HG03442 (cell line): ENCODE measurements at regions not wholly inside any gene's neighbourhood (a gene's known extent, or its start where the extent isn't known, plus 50 kb on each side); places are given as distances from the start of the nearest gene placed in this dataset.
"Not testable (repeated sequence)": the region's sequence is repeated elsewhere in the genome, so short reads cannot be mapped to it uniquely, and the experiment has no call there.

ENCODE experiments used
- ATAC-seq: cut with Tn5 transposase; IDR thresholded peaks from one replicate; pipeline ENCODE4 v1.9.1; 2021; ENCODE audit warnings: mild to moderate bottlenecking, moderate library complexity; ENCODE audit not compliant: unreplicated experiment

- no peak for ATAC-seq
Measured at GRCh38 chr13:30816736-30817135, 81.4 kb downstream of the ALOX5AP start.

GRCh38 chr13:30818323-30818960 is 83.1 kb downstream of the ALOX5AP start:
- ATAC-seq, result no peak

- no peak for ATAC-seq
Measured at GRCh38 chr13:30819136-30819888, 84.0 kb downstream of the ALOX5AP start.

- no peak for ATAC-seq
Measured at GRCh38 chr13:30821421-30821820, 84.7 kb upstream of the MEDAG start.

- no peak for ATAC-seq
Measured at GRCh38 chr13:30824651-30825050, 81.4 kb upstream of the MEDAG start.

- no peak for ATAC-seq
Measured at GRCh38 chr13:30826911-30827577, 79.0 kb upstream of the MEDAG start.

- ATAC-seq, result no peak
Measured at GRCh38 chr13:30827578-30827925, 78.5 kb upstream of the MEDAG start.

- no peak for ATAC-seq
Measured at GRCh38 chr13:30829145-30829832, 76.8 kb upstream of the MEDAG start.

GRCh38 chr13:30829833-30830637 is 76.0 kb upstream of the MEDAG start:
- ATAC-seq, result no peak

GRCh38 chr13:30830638-30830965 is 75.5 kb upstream of the MEDAG start:
- ATAC-seq, result no peak

- no peak for ATAC-seq
Measured at GRCh38 chr13:30831515-30831914, 74.6 kb upstream of the MEDAG start.

GRCh38 chr13:30832377-30832776 is 73.7 kb upstream of the MEDAG start:
- no peak for ATAC-seq

GRCh38 chr13:30832845-30833332 is 73.2 kb upstream of the MEDAG start:
- ATAC-seq, result no peak

GRCh38 chr13:30835442-30835841 is 70.6 kb upstream of the MEDAG start:
- no peak for ATAC-seq

GRCh38 chr13:30837227-30838159 is 68.6 kb upstream of the MEDAG start:
- no peak for ATAC-seq

- not testable (repeated sequence) for ATAC-seq
Measured at GRCh38 chr13:30839636-30840035, 66.4 kb upstream of the MEDAG start.

GRCh38 chr13:30840515-30840914 is 65.6 kb upstream of the MEDAG start:
- ATAC-seq, result no peak

GRCh38 chr13:30841154-30841553 is 64.9 kb upstream of the MEDAG start:
- ATAC-seq, result no peak

- no peak for ATAC-seq
Measured at GRCh38 chr13:30843548-30843947, 62.5 kb upstream of the MEDAG start.
